ENCODE measurements at regions not wholly inside any gene's neighbourhood (a gene's known extent, or its start where the extent isn't known, plus 50 kb on each side); places are given as distances from the start of the nearest gene placed in this dataset.

DNA sequence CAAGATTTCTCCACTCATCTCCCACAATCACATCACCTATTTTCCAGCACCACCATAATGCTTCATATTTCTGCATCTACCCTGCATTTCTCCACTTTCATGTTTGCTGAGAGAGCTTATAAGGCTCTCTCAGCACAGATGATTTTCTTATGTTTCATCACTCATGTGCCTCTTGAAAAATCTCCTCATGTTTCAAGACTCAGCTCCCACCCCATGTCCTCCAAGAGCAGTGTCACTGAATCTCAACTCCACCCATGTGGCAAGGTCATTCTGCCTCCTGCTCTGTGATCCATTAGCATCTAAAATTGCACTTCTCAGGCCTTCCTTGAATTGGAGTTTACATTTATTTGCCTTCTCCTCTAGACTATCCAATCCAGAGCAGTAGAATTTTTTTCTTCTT lies 178.7 kb upstream of the IRAK1BP1 start (continued):
- TF ChIP-seq, protein P1, sequence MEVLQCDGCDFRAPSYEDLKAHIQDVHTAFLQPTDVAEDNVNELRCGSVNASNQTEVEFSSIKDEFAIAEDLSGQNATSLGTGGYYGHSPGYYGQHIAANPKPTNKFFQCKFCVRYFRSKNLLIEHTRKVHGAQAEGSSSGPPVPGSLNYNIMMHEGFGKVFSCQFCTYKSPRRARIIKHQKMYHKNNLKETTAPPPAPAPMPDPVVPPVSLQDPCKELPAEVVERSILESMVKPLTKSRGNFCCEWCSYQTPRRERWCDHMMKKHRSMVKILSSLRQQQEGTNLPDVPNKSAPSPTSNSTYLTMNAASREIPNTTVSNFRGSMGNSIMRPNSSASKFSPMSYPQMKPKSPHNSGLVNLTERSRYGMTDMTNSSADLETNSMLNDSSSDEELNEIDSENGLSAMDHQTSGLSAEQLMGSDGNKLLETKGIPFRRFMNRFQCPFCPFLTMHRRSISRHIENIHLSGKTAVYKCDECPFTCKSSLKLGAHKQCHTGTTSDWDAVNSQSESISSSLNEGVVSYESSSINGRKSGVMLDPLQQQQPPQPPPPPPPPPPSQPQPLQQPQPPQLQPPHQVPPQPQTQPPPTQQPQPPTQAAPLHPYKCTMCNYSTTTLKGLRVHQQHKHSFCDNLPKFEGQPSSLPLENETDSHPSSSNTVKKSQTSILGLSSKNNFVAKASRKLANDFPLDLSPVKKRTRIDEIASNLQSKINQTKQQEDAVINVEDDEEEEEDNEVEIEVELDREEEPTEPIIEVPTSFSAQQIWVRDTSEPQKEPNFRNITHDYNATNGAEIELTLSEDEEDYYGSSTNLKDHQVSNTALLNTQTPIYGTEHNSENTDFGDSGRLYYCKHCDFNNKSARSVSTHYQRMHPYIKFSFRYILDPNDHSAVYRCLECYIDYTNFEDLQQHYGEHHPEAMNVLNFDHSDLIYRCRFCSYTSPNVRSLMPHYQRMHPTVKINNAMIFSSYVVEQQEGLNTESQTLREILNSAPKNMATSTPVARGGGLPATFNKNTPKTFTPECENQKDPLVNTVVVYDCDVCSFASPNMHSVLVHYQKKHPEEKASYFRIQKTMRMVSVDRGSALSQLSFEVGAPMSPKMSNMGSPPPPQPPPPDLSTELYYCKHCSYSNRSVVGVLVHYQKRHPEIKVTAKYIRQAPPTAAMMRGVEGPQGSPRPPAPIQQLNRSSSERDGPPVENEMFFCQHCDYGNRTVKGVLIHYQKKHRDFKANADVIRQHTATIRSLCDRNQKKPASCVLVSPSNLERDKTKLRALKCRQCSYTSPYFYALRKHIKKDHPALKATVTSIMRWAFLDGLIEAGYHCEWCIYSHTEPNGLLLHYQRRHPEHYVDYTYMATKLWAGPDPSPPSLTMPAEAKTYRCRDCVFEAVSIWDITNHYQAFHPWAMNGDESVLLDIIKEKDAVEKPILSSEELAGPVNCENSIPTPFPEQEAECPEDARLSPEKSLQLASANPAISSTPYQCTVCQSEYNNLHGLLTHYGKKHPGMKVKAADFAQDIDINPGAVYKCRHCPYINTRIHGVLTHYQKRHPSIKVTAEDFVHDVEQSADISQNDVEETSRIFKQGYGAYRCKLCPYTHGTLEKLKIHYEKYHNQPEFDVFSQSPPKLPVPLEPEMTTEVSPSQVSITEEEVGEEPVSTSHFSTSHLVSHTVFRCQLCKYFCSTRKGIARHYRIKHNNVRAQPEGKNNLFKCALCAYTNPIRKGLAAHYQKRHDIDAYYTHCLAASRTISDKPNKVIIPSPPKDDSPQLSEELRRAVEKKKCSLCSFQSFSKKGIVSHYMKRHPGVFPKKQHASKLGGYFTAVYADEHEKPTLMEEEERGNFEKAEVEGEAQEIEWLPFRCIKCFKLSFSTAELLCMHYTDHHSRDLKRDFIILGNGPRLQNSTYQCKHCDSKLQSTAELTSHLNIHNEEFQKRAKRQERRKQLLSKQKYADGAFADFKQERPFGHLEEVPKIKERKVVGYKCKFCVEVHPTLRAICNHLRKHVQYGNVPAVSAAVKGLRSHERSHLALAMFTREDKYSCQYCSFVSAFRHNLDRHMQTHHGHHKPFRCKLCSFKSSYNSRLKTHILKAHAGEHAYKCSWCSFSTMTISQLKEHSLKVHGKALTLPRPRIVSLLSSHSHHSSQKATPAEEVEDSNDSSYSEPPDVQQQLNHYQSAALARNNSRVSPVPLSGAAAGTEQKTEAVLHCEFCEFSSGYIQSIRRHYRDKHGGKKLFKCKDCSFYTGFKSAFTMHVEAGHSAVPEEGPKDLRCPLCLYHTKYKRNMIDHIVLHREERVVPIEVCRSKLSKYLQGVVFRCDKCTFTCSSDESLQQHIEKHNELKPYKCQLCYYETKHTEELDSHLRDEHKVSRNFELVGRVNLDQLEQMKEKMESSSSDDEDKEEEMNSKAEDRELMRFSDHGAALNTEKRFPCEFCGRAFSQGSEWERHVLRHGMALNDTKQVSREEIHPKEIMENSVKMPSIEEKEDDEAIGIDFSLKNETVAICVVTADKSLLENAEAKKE (CRISPR knock-in tag; IDR thresholded peaks at IDR 0.05), result no peak
- TF ChIP-seq EZH2phosphoT487 (IDR thresholded peaks at IDR 0.05; ENCODE audit: unreplicated experiment), result no peak
- TF ChIP-seq ZNF331 (CRISPR knock-in tag; IDR thresholded peaks at IDR 0.05; ENCODE audit: low read depth), result no peak
- no peak for TF ChIP-seq JUNB (IDR thresholded peaks at IDR 0.05; ENCODE audit: unreplicated experiment)
- no peak for TF ChIP-seq NANOG (IDR thresholded peaks at IDR 0.05; ENCODE audit: borderline replicate concordance)
- TF ChIP-seq EZH2 (IDR thresholded peaks at IDR 0.05; ENCODE audit: low read depth, unreplicated experiment), result no peak
- TF ChIP-seq CREB1 (CRISPR knock-in tag; IDR thresholded peaks at IDR 0.05; ENCODE audit: low read depth), result no peak
- TF ChIP-seq, protein P2, sequence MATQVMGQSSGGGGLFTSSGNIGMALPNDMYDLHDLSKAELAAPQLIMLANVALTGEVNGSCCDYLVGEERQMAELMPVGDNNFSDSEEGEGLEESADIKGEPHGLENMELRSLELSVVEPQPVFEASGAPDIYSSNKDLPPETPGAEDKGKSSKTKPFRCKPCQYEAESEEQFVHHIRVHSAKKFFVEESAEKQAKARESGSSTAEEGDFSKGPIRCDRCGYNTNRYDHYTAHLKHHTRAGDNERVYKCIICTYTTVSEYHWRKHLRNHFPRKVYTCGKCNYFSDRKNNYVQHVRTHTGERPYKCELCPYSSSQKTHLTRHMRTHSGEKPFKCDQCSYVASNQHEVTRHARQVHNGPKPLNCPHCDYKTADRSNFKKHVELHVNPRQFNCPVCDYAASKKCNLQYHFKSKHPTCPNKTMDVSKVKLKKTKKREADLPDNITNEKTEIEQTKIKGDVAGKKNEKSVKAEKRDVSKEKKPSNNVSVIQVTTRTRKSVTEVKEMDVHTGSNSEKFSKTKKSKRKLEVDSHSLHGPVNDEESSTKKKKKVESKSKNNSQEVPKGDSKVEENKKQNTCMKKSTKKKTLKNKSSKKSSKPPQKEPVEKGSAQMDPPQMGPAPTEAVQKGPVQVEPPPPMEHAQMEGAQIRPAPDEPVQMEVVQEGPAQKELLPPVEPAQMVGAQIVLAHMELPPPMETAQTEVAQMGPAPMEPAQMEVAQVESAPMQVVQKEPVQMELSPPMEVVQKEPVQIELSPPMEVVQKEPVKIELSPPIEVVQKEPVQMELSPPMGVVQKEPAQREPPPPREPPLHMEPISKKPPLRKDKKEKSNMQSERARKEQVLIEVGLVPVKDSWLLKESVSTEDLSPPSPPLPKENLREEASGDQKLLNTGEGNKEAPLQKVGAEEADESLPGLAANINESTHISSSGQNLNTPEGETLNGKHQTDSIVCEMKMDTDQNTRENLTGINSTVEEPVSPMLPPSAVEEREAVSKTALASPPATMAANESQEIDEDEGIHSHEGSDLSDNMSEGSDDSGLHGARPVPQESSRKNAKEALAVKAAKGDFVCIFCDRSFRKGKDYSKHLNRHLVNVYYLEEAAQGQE (IDR thresholded peaks at IDR 0.05; ENCODE audit: unreplicated experiment), result no peak
- no peak for TF ChIP-seq ZNF114 (CRISPR knock-in tag; IDR thresholded peaks at IDR 0.05)
- no peak for TF ChIP-seq POLR2AphosphoS5 (IDR thresholded peaks at IDR 0.05; ENCODE audit: low read depth)

Measured in GM23338 (cell line).